WTC11 (cell line): ENCODE measurements at regions not wholly inside any gene's neighbourhood (a gene's known extent, or its start where the extent isn't known, plus 50 kb on each side); places are given as distances from the start of the nearest gene placed in this dataset.

Source experiments
- ATAC-seq: fragments of 200-7000 bp; cut with Tn5 transposase; 2 replicates; pipeline ENCODE4 v1.10.0; 2021; ENCODE audit warnings: mild to moderate bottlenecking, moderate library complexity
- CTCF ChIA-PET: fragments of 300-600 bp; sonication (Branson Sonifier 250); formaldehyde crosslinking; loops from one replicate; lab custom pipeline; 2021; ENCODE audit warnings: antibody characterized with exemption; lab: Charles Lee
- POLR2A ChIA-PET: fragments of 350-600 bp; sonication (Branson Sonifier 250); formaldehyde crosslinking; loops from one replicate; lab custom pipeline; 2021; ENCODE audit warnings: antibody characterized with exemption; lab: Charles Lee
- DNase-seq: peaks from one replicate; pipeline ENCODE4 v3.0.0; 2021; ENCODE audit warnings: low spot score
- H3K27ac Mint-ChIP-seq: 2 replicates; pipeline ENCODE4 v1.8.0; 2021; ENCODE audit warnings: mixed read lengths
- H3K27me3 Mint-ChIP-seq: 2 replicates; pipeline ENCODE4 v1.8.0; 2021; ENCODE audit warnings: low read depth, mild to moderate bottlenecking, moderate library complexity, mixed read lengths
- H3K36me3 Mint-ChIP-seq: 2 replicates; pipeline ENCODE4 v1.8.0; 2021; ENCODE audit warnings: mixed read lengths
- H3K4me1 Mint-ChIP-seq: 2 replicates; pipeline ENCODE4 v1.8.0; 2022; ENCODE audit warnings: mixed read lengths
- H3K4me3 Mint-ChIP-seq: 2 replicates; pipeline ENCODE4 v1.8.0; 2021; ENCODE audit warnings: mild to moderate bottlenecking, moderate library complexity, mixed read lengths
- H3K9me3 Mint-ChIP-seq: 2 replicates; pipeline ENCODE4 v1.8.0; 2021; ENCODE audit warnings: mixed read lengths
- ATF1 ChIP-seq: sonication (generic); formaldehyde crosslinking; IDR thresholded peaks from 2 replicates; pipeline ENCODE4 v1.8.1; 2023; ENCODE audit warnings: mild to moderate bottlenecking, moderate library complexity, missing genetic modification reagents
- CREM ChIP-seq: sonication (generic); formaldehyde crosslinking; IDR thresholded peaks from 2 replicates; pipeline ENCODE4 v1.8.1; 2022; ENCODE audit warnings: mild to moderate bottlenecking, missing genetic modification reagents, moderate library complexity
- ELF4 ChIP-seq: sonication (generic); formaldehyde crosslinking; IDR thresholded peaks from 2 replicates; pipeline ENCODE4 v1.8.1; 2022; ENCODE audit warnings: low read depth, mild to moderate bottlenecking, moderate library complexity, missing genetic modification reagents
- ETV6 ChIP-seq: sonication (generic); formaldehyde crosslinking; IDR thresholded peaks from 2 replicates; pipeline ENCODE4 v1.8.1; 2022; ENCODE audit warnings: mild to moderate bottlenecking, missing genetic modification reagents
- SMAD3 ChIP-seq: sonication (generic); formaldehyde crosslinking; IDR thresholded peaks from 2 replicates; pipeline ENCODE4 v1.8.0; 2022; ENCODE audit warnings: missing genetic modification reagents, mild to moderate bottlenecking, borderline replicate concordance
- TEAD4 ChIP-seq: sonication (generic); formaldehyde crosslinking; IDR thresholded peaks from 2 replicates; pipeline ENCODE4 v1.8.0; 2022; ENCODE audit warnings: mild to moderate bottlenecking, missing genetic modification reagents
- ZBTB21 ChIP-seq: sonication (generic); formaldehyde crosslinking; IDR thresholded peaks from 2 replicates; pipeline ENCODE4 v1.8.1; 2023; ENCODE audit warnings: mild to moderate bottlenecking, missing genetic modification reagents, borderline replicate concordance
- TF ChIP-seq, protein P1 (sequence below): sonication (generic); formaldehyde crosslinking; IDR thresholded peaks from 2 replicates; pipeline ENCODE4 v1.8.0; 2022; ENCODE audit warnings: mild to moderate bottlenecking, missing genetic modification reagents
- TF ChIP-seq, protein P2 (sequence below): sonication (generic); formaldehyde crosslinking; IDR thresholded peaks from 2 replicates; pipeline ENCODE4 v1.8.0; 2023; ENCODE audit warnings: mild to moderate bottlenecking, missing genetic modification reagents
- TF ChIP-seq, protein P3 (sequence below): sonication (generic); formaldehyde crosslinking; IDR thresholded peaks from 2 replicates; pipeline ENCODE4 v1.8.0; 2023; ENCODE audit warnings: missing genetic modification reagents, mild to moderate bottlenecking, borderline replicate concordance
- TF ChIP-seq, protein P4 (sequence below): sonication (generic); formaldehyde crosslinking; IDR thresholded peaks from 2 replicates; pipeline ENCODE4 v1.8.1; 2022; ENCODE audit warnings: low read depth, missing genetic modification reagents, borderline replicate concordance
- TF ChIP-seq, protein P5 (sequence below): fragments of 250-450 bp; sonication (Bioruptor Pico); IDR thresholded peaks from 2 replicates; pipeline ENCODE4 v1.9.0; 2021; ENCODE audit warnings: mild to moderate bottlenecking
- TF ChIP-seq, protein P6 (sequence below): fragments of 250-450 bp; sonication (Bioruptor Pico); IDR thresholded peaks from 2 replicates; pipeline ENCODE4 v1.9.0; 2021; ENCODE audit warnings: mild to moderate bottlenecking
- TF ChIP-seq, protein P7 (sequence below): sonication (generic); formaldehyde crosslinking; IDR thresholded peaks from 2 replicates; pipeline ENCODE4 v1.8.1; 2023; ENCODE audit warnings: mild to moderate bottlenecking, missing genetic modification reagents
- TF ChIP-seq, protein P8 (sequence below): sonication (generic); formaldehyde crosslinking; IDR thresholded peaks from 2 replicates; pipeline ENCODE4 v1.8.0; 2022; ENCODE audit warnings: missing genetic modification reagents

DNA sequence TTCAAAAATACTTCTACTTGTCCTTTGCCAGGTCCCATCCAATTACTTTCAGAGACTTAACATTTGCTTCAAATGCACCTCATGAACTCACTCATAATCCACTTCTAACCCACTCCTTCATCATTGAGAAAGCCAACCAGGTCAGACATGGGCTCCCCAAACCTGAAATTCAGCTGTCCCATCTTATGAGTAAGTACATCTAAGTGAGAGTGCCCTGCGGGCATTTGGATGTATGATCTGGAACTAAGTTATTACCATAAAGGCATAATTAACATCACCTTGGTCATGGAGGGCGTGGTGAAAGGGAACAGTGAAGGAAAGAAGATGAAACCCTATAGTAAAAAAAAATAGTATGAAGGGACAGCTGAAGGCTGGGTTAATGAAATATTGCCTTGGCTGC lies 896.8 kb downstream of the C6orf118 start:
- Mint-ChIP-seq H3K27me3 (no peaks in the 10 kb centered on the region), H3K36me3 (no peaks in the 10 kb centered on the region)

More for the DNA sequence above, 896.8 kb downstream of the C6orf118 start:
- TF ChIP-seq ATF1 (CRISPR knock-in tag) (no peak), TEAD4 (no peak), CREM (CRISPR knock-in tag) (no peak), ETV6 (CRISPR knock-in tag) (no peak), ELF4 (no peak), SMAD3 (CRISPR knock-in tag) (no peak), ZBTB21 (CRISPR knock-in tag) (no peak)
- TF ChIP-seq, protein P1, sequence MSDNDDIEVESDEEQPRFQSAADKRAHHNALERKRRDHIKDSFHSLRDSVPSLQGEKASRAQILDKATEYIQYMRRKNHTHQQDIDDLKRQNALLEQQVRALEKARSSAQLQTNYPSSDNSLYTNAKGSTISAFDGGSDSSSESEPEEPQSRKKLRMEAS: no peak
- TF ChIP-seq, protein P2, sequence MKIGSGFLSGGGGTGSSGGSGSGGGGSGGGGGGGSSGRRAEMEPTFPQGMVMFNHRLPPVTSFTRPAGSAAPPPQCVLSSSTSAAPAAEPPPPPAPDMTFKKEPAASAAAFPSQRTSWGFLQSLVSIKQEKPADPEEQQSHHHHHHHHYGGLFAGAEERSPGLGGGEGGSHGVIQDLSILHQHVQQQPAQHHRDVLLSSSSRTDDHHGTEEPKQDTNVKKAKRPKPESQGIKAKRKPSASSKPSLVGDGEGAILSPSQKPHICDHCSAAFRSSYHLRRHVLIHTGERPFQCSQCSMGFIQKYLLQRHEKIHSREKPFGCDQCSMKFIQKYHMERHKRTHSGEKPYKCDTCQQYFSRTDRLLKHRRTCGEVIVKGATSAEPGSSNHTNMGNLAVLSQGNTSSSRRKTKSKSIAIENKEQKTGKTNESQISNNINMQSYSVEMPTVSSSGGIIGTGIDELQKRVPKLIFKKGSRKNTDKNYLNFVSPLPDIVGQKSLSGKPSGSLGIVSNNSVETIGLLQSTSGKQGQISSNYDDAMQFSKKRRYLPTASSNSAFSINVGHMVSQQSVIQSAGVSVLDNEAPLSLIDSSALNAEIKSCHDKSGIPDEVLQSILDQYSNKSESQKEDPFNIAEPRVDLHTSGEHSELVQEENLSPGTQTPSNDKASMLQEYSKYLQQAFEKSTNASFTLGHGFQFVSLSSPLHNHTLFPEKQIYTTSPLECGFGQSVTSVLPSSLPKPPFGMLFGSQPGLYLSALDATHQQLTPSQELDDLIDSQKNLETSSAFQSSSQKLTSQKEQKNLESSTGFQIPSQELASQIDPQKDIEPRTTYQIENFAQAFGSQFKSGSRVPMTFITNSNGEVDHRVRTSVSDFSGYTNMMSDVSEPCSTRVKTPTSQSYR (CRISPR knock-in tag): no peak
- TF ChIP-seq, protein P3, sequence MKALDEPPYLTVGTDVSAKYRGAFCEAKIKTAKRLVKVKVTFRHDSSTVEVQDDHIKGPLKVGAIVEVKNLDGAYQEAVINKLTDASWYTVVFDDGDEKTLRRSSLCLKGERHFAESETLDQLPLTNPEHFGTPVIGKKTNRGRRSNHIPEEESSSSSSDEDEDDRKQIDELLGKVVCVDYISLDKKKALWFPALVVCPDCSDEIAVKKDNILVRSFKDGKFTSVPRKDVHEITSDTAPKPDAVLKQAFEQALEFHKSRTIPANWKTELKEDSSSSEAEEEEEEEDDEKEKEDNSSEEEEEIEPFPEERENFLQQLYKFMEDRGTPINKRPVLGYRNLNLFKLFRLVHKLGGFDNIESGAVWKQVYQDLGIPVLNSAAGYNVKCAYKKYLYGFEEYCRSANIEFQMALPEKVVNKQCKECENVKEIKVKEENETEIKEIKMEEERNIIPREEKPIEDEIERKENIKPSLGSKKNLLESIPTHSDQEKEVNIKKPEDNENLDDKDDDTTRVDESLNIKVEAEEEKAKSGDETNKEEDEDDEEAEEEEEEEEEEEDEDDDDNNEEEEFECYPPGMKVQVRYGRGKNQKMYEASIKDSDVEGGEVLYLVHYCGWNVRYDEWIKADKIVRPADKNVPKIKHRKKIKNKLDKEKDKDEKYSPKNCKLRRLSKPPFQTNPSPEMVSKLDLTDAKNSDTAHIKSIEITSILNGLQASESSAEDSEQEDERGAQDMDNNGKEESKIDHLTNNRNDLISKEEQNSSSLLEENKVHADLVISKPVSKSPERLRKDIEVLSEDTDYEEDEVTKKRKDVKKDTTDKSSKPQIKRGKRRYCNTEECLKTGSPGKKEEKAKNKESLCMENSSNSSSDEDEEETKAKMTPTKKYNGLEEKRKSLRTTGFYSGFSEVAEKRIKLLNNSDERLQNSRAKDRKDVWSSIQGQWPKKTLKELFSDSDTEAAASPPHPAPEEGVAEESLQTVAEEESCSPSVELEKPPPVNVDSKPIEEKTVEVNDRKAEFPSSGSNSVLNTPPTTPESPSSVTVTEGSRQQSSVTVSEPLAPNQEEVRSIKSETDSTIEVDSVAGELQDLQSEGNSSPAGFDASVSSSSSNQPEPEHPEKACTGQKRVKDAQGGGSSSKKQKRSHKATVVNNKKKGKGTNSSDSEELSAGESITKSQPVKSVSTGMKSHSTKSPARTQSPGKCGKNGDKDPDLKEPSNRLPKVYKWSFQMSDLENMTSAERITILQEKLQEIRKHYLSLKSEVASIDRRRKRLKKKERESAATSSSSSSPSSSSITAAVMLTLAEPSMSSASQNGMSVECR (CRISPR knock-in tag): no peak
- TF ChIP-seq, protein P4, sequence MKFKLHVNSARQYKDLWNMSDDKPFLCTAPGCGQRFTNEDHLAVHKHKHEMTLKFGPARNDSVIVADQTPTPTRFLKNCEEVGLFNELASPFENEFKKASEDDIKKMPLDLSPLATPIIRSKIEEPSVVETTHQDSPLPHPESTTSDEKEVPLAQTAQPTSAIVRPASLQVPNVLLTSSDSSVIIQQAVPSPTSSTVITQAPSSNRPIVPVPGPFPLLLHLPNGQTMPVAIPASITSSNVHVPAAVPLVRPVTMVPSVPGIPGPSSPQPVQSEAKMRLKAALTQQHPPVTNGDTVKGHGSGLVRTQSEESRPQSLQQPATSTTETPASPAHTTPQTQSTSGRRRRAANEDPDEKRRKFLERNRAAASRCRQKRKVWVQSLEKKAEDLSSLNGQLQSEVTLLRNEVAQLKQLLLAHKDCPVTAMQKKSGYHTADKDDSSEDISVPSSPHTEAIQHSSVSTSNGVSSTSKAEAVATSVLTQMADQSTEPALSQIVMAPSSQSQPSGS: no peak
- TF ChIP-seq, protein P5, sequence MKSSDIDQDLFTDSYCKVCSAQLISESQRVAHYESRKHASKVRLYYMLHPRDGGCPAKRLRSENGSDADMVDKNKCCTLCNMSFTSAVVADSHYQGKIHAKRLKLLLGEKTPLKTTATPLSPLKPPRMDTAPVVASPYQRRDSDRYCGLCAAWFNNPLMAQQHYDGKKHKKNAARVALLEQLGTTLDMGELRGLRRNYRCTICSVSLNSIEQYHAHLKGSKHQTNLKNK: no peak
- TF ChIP-seq, protein P6, sequence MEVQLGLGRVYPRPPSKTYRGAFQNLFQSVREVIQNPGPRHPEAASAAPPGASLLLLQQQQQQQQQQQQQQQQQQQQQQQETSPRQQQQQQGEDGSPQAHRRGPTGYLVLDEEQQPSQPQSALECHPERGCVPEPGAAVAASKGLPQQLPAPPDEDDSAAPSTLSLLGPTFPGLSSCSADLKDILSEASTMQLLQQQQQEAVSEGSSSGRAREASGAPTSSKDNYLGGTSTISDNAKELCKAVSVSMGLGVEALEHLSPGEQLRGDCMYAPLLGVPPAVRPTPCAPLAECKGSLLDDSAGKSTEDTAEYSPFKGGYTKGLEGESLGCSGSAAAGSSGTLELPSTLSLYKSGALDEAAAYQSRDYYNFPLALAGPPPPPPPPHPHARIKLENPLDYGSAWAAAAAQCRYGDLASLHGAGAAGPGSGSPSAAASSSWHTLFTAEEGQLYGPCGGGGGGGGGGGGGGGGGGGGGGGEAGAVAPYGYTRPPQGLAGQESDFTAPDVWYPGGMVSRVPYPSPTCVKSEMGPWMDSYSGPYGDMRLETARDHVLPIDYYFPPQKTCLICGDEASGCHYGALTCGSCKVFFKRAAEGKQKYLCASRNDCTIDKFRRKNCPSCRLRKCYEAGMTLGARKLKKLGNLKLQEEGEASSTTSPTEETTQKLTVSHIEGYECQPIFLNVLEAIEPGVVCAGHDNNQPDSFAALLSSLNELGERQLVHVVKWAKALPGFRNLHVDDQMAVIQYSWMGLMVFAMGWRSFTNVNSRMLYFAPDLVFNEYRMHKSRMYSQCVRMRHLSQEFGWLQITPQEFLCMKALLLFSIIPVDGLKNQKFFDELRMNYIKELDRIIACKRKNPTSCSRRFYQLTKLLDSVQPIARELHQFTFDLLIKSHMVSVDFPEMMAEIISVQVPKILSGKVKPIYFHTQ (CRISPR knock-in tag): no peak
- TF ChIP-seq, protein P7, sequence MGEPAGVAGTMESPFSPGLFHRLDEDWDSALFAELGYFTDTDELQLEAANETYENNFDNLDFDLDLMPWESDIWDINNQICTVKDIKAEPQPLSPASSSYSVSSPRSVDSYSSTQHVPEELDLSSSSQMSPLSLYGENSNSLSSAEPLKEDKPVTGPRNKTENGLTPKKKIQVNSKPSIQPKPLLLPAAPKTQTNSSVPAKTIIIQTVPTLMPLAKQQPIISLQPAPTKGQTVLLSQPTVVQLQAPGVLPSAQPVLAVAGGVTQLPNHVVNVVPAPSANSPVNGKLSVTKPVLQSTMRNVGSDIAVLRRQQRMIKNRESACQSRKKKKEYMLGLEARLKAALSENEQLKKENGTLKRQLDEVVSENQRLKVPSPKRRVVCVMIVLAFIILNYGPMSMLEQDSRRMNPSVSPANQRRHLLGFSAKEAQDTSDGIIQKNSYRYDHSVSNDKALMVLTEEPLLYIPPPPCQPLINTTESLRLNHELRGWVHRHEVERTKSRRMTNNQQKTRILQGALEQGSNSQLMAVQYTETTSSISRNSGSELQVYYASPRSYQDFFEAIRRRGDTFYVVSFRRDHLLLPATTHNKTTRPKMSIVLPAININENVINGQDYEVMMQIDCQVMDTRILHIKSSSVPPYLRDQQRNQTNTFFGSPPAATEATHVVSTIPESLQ (CRISPR knock-in tag): no peak
- TF ChIP-seq, protein P8, sequence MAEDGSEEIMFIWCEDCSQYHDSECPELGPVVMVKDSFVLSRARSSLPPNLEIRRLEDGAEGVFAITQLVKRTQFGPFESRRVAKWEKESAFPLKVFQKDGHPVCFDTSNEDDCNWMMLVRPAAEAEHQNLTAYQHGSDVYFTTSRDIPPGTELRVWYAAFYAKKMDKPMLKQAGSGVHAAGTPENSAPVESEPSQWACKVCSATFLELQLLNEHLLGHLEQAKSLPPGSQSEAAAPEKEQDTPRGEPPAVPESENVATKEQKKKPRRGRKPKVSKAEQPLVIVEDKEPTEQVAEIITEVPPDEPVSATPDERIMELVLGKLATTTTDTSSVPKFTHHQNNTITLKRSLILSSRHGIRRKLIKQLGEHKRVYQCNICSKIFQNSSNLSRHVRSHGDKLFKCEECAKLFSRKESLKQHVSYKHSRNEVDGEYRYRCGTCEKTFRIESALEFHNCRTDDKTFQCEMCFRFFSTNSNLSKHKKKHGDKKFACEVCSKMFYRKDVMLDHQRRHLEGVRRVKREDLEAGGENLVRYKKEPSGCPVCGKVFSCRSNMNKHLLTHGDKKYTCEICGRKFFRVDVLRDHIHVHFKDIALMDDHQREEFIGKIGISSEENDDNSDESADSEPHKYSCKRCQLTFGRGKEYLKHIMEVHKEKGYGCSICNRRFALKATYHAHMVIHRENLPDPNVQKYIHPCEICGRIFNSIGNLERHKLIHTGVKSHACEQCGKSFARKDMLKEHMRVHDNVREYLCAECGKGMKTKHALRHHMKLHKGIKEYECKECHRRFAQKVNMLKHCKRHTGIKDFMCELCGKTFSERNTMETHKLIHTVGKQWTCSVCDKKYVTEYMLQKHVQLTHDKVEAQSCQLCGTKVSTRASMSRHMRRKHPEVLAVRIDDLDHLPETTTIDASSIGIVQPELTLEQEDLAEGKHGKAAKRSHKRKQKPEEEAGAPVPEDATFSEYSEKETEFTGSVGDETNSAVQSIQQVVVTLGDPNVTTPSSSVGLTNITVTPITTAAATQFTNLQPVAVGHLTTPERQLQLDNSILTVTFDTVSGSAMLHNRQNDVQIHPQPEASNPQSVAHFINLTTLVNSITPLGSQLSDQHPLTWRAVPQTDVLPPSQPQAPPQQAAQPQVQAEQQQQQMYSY (CRISPR knock-in tag): no peak
- DNase-seq (no peak), ATAC-seq (no peak)
- POLR2A ChIA-PET: no interaction called here
- Mint-ChIP-seq H3K4me1 (peaks cover 23% of the 10 kb centered on the region), H3K9me3 (no peaks in the 10 kb centered on the region), H3K27ac (no peak overlapping the region), H3K4me3 (no peak overlapping the region)
- CTCF ChIA-PET: no interaction called here
